ENCODE measurements at regions not wholly inside any gene's neighbourhood (a gene's known extent, or its start where the extent isn't known, plus 50 kb on each side); places are given as distances from the start of the nearest gene placed in this dataset.

DNA sequence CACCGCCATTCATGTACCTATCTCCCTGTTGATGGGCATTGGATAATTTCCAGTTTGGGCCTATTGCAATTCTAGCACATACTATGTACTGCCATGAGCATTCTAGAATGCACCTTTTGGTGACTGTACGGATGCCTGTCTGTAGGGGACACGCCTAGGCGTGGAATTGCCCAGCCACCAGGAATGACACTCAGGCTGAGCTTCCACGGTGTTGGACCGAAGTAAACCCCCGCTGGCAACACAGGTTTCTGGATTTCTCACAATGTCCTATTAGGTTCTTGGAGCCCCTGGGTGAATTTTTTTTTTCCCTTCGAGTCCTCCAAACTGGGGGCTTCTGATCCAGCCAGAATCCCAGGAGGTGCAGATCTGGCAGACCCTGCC is 146.6 kb downstream of the IRF8 start:
- no peaks in the 10 kb centered on the region for H3K36me3 ChIP-seq
- intact Hi-C loops (cut with DNase I): no loop called here
- no peak for DNase-seq
- TF ChIP-seq, protein P1, sequence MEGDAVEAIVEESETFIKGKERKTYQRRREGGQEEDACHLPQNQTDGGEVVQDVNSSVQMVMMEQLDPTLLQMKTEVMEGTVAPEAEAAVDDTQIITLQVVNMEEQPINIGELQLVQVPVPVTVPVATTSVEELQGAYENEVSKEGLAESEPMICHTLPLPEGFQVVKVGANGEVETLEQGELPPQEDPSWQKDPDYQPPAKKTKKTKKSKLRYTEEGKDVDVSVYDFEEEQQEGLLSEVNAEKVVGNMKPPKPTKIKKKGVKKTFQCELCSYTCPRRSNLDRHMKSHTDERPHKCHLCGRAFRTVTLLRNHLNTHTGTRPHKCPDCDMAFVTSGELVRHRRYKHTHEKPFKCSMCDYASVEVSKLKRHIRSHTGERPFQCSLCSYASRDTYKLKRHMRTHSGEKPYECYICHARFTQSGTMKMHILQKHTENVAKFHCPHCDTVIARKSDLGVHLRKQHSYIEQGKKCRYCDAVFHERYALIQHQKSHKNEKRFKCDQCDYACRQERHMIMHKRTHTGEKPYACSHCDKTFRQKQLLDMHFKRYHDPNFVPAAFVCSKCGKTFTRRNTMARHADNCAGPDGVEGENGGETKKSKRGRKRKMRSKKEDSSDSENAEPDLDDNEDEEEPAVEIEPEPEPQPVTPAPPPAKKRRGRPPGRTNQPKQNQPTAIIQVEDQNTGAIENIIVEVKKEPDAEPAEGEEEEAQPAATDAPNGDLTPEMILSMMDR (IDR thresholded peaks at IDR 0.05): no peak
- TF ChIP-seq POLR2A (IDR thresholded peaks at IDR 0.05): no peak
- no peaks in the 10 kb centered on the region for H3K27me3 ChIP-seq
- H3K9me3 ChIP-seq: no peaks in the 10 kb centered on the region
- no peak overlapping the region for H3K27ac ChIP-seq
- H3K4me3 ChIP-seq (replicated peaks in 1 of 3): no peak overlapping the region
- 94% methylated on average over 8 of the region's 8 CpGs for WGBS, 2 donors
- no peaks in the 10 kb centered on the region for H3K4me1 ChIP-seq

DNA sequence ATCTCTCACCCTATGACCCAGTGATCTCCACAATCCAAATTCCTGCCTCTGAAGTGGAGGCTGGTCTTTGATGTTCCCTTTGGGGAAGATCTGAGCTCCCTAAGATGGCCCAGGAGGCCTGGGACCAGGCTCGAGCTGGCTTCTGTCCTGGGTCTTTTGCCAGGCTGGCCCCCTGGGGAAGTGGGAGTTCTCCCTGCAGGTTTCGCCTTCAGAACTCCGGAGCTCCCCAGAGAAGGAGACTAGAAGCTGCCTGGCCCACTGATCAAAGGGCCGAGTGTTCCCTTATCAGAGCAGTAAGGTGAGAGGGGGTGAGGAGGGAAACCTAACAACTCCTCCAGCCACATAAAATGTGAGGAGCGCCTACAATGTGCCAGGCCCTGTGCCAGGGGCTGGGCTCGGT is 147.1 kb downstream of the IRF8 start:
- no peaks in the 10 kb centered on the region for H3K27me3 ChIP-seq
- TF ChIP-seq, protein P1 (IDR thresholded peaks at IDR 0.05): no peak
- TF ChIP-seq POLR2A (IDR thresholded peaks at IDR 0.05): no peak

DNA sequence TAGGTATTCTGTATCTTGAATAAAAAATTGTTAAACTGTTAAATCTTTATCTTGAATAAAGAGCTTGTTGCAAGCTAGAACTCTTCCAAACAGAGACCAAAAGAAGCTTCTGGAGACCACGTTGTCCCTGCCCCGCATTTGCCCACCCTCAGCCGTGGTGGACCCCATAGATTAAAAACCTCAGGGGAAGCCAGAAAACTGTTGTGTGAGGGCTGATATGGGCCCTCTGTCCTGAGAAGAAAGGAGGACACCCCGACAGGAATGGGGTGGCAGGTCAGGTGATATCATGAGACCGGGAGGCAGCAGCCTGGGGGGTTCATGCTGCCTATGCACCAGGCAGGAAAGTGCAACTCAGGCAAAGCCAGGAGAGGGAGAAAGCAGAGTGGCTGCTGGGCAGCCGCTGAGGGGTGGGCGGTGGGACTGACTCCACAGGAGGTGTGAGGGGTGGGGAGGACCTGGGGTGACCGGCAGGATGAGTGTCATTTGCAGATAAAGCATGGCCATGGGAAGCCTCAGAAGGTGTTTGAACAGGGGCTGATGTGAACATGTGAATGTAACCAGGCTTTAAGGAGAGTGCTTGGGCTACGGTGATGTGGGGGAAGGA is 147.8 kb downstream of the IRF8 start:
- DNase-seq: no peak
- no peaks in the 10 kb centered on the region for H3K9me3 ChIP-seq
- H3K27me3 ChIP-seq: no peaks in the 10 kb centered on the region
- no peak overlapping the region for H3K27ac ChIP-seq
- WGBS, 2 donors: 59 to 65% methylated on average over 9 of the region's 9 CpGs
- no peaks in the 10 kb centered on the region for H3K36me3 ChIP-seq
- TF ChIP-seq POLR2A (IDR thresholded peaks at IDR 0.05): no peak
- TF ChIP-seq, protein P1 (IDR thresholded peaks at IDR 0.05): no peak
- no peak overlapping the region for H3K4me3 ChIP-seq (replicated peaks in 1 of 3)
- H3K4me1 ChIP-seq: no peaks in the 10 kb centered on the region
- intact Hi-C loops (cut with DNase I): no loop called here

More for the DNA sequence above, 147.1 kb downstream of the IRF8 start:
- Histone ChIP-seq H3K27ac (no peak overlapping the region), H3K36me3 (no peaks in the 10 kb centered on the region), H3K9me3 (no peaks in the 10 kb centered on the region), H3K4me1 (no peaks in the 10 kb centered on the region), H3K4me3 (replicated peaks in 1 of 3) (no peak overlapping the region)
- 55 to 67% methylated on average over 5 to 6 of the region's 6 CpGs for WGBS, 2 donors
- intact Hi-C loops (cut with DNase I): no loop called here
- no peak for DNase-seq

DNA sequence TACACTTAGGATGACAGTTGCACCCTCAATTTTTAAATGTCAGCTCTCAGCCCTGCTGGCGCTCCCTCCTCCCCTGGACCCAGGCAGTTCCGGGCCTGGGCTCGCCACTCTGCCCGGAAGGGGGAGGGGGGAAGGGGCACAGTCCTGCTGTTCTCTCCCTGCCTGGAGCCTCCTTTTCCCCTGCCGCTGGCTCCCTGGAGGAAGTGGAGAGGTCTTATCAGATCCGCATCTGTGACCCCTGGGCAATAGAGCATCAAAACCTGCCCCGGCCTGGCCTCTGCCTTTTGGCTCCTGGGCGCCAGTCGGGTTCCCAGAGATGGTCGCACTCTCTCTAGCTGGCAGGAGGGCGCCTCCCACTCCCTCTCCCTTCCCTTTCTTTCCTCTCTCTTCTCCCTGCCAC is 149.3 kb downstream of the IRF8 start:
- DNase-seq: no peak
- Histone ChIP-seq H3K4me1 (no peaks in the 10 kb centered on the region), H3K27me3 (no peaks in the 10 kb centered on the region), H3K4me3 (replicated peaks in 1 of 3) (no peak overlapping the region), H3K36me3 (no peaks in the 10 kb centered on the region), H3K9me3 (no peaks in the 10 kb centered on the region), H3K27ac (no peak overlapping the region)
- TF ChIP-seq POLR2A (IDR thresholded peaks at IDR 0.05): no peak
- TF ChIP-seq, protein P1 (IDR thresholded peaks at IDR 0.05): no peak
- 32 to 36% methylated on average over 11 of the region's 11 CpGs for WGBS, 2 donors
- intact Hi-C loops (cut with DNase I): no loop called here

DNA sequence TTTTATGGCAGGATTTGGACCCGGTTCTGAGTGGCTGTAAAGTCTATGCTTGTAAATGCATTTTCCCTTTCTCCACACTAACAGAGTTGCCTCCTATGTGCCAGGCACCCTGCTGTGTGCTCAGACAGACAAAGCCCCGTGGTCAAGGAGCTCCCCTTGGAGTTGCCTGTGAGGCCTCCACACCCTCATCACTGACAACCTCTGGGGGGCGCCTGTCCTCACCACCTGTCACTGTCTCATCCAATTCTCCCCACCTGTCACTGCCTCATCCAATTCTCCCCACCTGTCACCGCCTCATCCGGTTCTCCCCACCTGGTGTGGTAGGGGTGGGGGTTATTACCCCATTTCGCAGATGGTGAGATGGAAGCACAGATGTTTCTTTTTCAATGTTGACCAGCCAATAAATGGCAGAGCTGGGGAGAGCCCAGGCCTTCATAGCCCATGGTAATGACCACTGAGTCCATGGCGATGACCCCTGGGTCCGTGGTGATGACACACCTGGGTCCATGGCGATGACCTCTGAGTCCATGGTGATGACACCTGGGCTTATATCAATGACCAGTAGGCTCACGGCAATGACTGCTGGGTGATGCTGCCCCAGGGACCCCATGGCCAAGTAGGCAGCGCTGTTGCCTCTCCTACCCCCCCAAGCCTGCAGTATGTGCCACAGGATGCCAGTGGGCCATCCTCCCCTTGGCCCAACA is 150.1 kb downstream of the IRF8 start:
- no peaks in the 10 kb centered on the region for H3K36me3 ChIP-seq
- WGBS, 2 donors: 72 to 81% methylated on average over 10 to 11 of the region's 11 CpGs
- intact Hi-C loops (cut with DNase I): no loop called here
- DNase-seq: no peak
- TF ChIP-seq POLR2A (IDR thresholded peaks at IDR 0.05): no peak
- TF ChIP-seq, protein P1 (IDR thresholded peaks at IDR 0.05): no peak
- H3K4me1 ChIP-seq: no peaks in the 10 kb centered on the region
- no peaks in the 10 kb centered on the region for H3K9me3 ChIP-seq
- no peak overlapping the region for H3K27ac ChIP-seq
- no peaks in the 10 kb centered on the region for H3K27me3 ChIP-seq
- H3K4me3 ChIP-seq (replicated peaks in 1 of 3): no peak overlapping the region
